Liver (tissue), 8 donors: ENCODE measurements at regions not wholly inside any gene's neighbourhood (a gene's known extent, or its start where the extent isn't known, plus 50 kb on each side); places are given as distances from the start of the nearest gene placed in this dataset.

Experiments used
- DNase-seq: peaks from one replicate; pipeline ENCODE4 v3.0.0-alpha.2; 2017; ENCODE audit warnings: low spot score
- H3K27ac ChIP-seq, 2 donors: one replicate each; pipeline ENCODE4 v1.7.0; 2013; ENCODE audit warnings: inconsistent platforms in 2 of 2, low read length in 2 of 2, control low read depth in 1 of 2, low read depth in 1 of 2, mild to moderate bottlenecking in 1 of 2
- H3K27me3 ChIP-seq, 4 donors: one replicate each; pipeline versions ENCODE4 v1.6.1 to v1.7.0; 2013; ENCODE audit warnings: low read length in 3 of 4, inconsistent platforms in 1 of 4, mild to moderate bottlenecking in 1 of 4, moderate library complexity in 1 of 4; ENCODE audit not compliant: control insufficient read depth in 4 of 4, insufficient read depth in 4 of 4
- H3K36me3 ChIP-seq, 4 donors: one replicate each; pipeline versions ENCODE4 v1.6.1 to v1.7.0; 2013; ENCODE audit warnings: low read length in 3 of 4, mild to moderate bottlenecking in 3 of 4, low read depth in 1 of 4, moderate library complexity in 1 of 4; ENCODE audit not compliant: control insufficient read depth in 4 of 4, insufficient read depth in 3 of 4
- H3K4me1 ChIP-seq, 4 donors: one replicate each; pipeline versions ENCODE4 v1.6.1 to v1.7.0; 2013; ENCODE audit warnings: low read length in 3 of 4, mild to moderate bottlenecking in 3 of 4, moderate library complexity in 1 of 4; ENCODE audit not compliant: control insufficient read depth in 4 of 4, insufficient read depth in 4 of 4
- H3K4me3 ChIP-seq, 3 donors: one replicate each; pipeline versions ENCODE4 v1.6.1 to v1.7.0; 2013; ENCODE audit warnings: low read length in 3 of 3, control low read depth in 1 of 3, low read depth in 1 of 3, mild to moderate bottlenecking in 1 of 3
- H3K9ac ChIP-seq, 2 donors: one replicate each; pipeline ENCODE4 v1.7.0; 2013; ENCODE audit warnings: low read length in 2 of 2, mild to moderate bottlenecking in 2 of 2, moderate library complexity in 2 of 2, control low read depth in 1 of 2, low read depth in 1 of 2
- H3K9me3 ChIP-seq, 4 donors: one replicate each; pipeline versions ENCODE4 v1.6.1 to v1.7.0; 2013; ENCODE audit warnings: low read length in 3 of 4; ENCODE audit not compliant: control insufficient read depth in 4 of 4
- ATF3 ChIP-seq: IDR thresholded peaks from 2 replicates; pipeline ENCODE4 v1.6.1; 2016; ENCODE audit warnings: antibody characterized with exemption
- CTCF ChIP-seq: fragments of 150-350 bp; IDR thresholded peaks from 2 replicates; pipeline ENCODE4 v1.5.1; 2017; ENCODE audit warnings: improper control_type of control experiment, low read depth, low read length; ENCODE audit not compliant: missing input control
- EGR1 ChIP-seq, 2 donors: IDR thresholded peaks; 2 replicates each; pipeline ENCODE4 v1.6.1; 2016 to 2018; ENCODE audit warnings: antibody characterized with exemption in 2 of 2, low read depth in 2 of 2
- FOXA1 ChIP-seq: IDR thresholded peaks from 2 replicates; pipeline ENCODE4 v1.6.1; 2016; ENCODE audit warnings: antibody characterized with exemption
- GABPA ChIP-seq, 2 donors: IDR thresholded peaks in 1 of 2; conservative IDR thresholded peaks in 1 of 2; 2 replicates each; pipeline ENCODE4 v1.6.1; 2016; ENCODE audit warnings: antibody characterized with exemption in 2 of 2, mild to moderate bottlenecking in 1 of 2, moderate library complexity in 1 of 2
- HNF4A ChIP-seq, 2 donors: conservative IDR thresholded peaks; 2 replicates each; pipeline ENCODE4 v1.6.1; 2016; ENCODE audit warnings: antibody characterized with exemption in 2 of 2, mild to moderate bottlenecking in 2 of 2
- HNF4G ChIP-seq: IDR thresholded peaks from 2 replicates; pipeline ENCODE4 v1.6.1; 2016; ENCODE audit warnings: antibody characterized with exemption
- JUND ChIP-seq, 2 donors: IDR thresholded peaks; 2 replicates each; pipeline ENCODE4 v1.6.1; 2016; ENCODE audit warnings: antibody characterized with exemption in 2 of 2
- MAX ChIP-seq: IDR thresholded peaks from 2 replicates; pipeline ENCODE4 v1.6.1; 2016; ENCODE audit warnings: antibody characterized with exemption
- NR2F2 ChIP-seq: IDR thresholded peaks from 2 replicates; pipeline ENCODE4 v1.6.1; 2016; ENCODE audit warnings: antibody characterized with exemption
- RAD21 ChIP-seq, 2 donors: IDR thresholded peaks; 2 replicates each; pipeline ENCODE4 v1.6.1; 2016; ENCODE audit warnings: antibody characterized with exemption in 2 of 2, mild to moderate bottlenecking in 2 of 2
- REST ChIP-seq: IDR thresholded peaks from 2 replicates; pipeline ENCODE4 v1.6.1; 2016; ENCODE audit warnings: antibody characterized with exemption, mild to moderate bottlenecking
- RXRA ChIP-seq, 2 donors: IDR thresholded peaks; 2 replicates each; pipeline ENCODE4 v1.6.1; 2017 to 2018; ENCODE audit warnings: antibody characterized with exemption in 2 of 2, mild to moderate bottlenecking in 1 of 2
- SP1 ChIP-seq: IDR thresholded peaks from 2 replicates; pipeline ENCODE4 v1.6.1; 2018; ENCODE audit warnings: antibody characterized with exemption, mild to moderate bottlenecking
- TAF1 ChIP-seq: conservative IDR thresholded peaks from 2 replicates; pipeline ENCODE4 v1.6.1; 2016; ENCODE audit warnings: antibody characterized with exemption, mild to moderate bottlenecking
- ZBTB33 ChIP-seq: IDR thresholded peaks from 2 replicates; pipeline ENCODE4 v1.6.1; 2016; ENCODE audit warnings: antibody characterized with exemption
- WGBS: extraction: QIAGEN DNeasy Blood & Tissue Kit; methylation state at CpG from one replicate; pipeline ENCODE4 v1.1.7; 2013; 5-methylcytosine and 5-hydroxymethylcytosine counted together
- donor health status: healthy.
- donor health status: healthy.
- donor health status: healthy.
- donor health status: healthy.
- donor health status: healthy.

- H3K9me3 ChIP-seq = no peaks in the 10 kb centered on the region
- H3K4me1 ChIP-seq = no peaks in the 10 kb centered on the region
- 93% methylated on average over 6 of the region's 6 CpGs for WGBS
- no peaks in the 10 kb centered on the region for H3K27me3 ChIP-seq
- TF ChIP-seq NR2F2 (no peak), MAX (no peak), GABPA (IDR thresholded peaks at IDR 0.05 in 1 of 2, conservative IDR thresholded peaks at IDR 0.05 in 1 of 2) (no peak), SP1 (no peak), HNF4A (conservative IDR thresholded peaks at IDR 0.05) (no peak), RXRA (IDR thresholded peaks at IDR 0.05) (no peak), FOXA1 (no peak), TAF1 (no peak), HNF4G (no peak), RAD21 (IDR thresholded peaks at IDR 0.05) (no peak)
- H3K9ac ChIP-seq = no peak overlapping the region
- H3K27ac ChIP-seq = no peak overlapping the region
- no peaks in the 10 kb centered on the region for H3K36me3 ChIP-seq
- no peak overlapping the region for H3K4me3 ChIP-seq
- DNase-seq = no peak
Observed at GRCh38 chr12:77357655-77358054, 292.3 kb upstream of the E2F7 start.

GRCh38 chr12:77354766-77355362, 289.5 kb upstream of the E2F7 start:
- no peak overlapping the region for H3K4me3 ChIP-seq
- H3K36me3 ChIP-seq = no peaks in the 10 kb centered on the region
- no peak overlapping the region for H3K9ac ChIP-seq
- H3K27me3 ChIP-seq = no peaks in the 10 kb centered on the region
- WGBS = 70% methylated on average over 2 of the region's 2 CpGs
- TF ChIP-seq HNF4G (no peak), SP1 (no peak), GABPA (IDR thresholded peaks at IDR 0.05 in 1 of 2, conservative IDR thresholded peaks at IDR 0.05 in 1 of 2) (no peak), ZBTB33 (no peak), RXRA (IDR thresholded peaks at IDR 0.05) (no peak), EGR1 (IDR thresholded peaks at IDR 0.05; ENCODE audit: low read depth in 2 of 2) (no peak)
- H3K9me3 ChIP-seq = no peaks in the 10 kb centered on the region
- DNase-seq = no peak
- no peaks in the 10 kb centered on the region for H3K4me1 ChIP-seq
- no peak overlapping the region for H3K27ac ChIP-seq

GRCh38 chr12:77352946-77353345, 287.6 kb upstream of the E2F7 start:
- no peaks in the 10 kb centered on the region for H3K9me3 ChIP-seq
- H3K27ac ChIP-seq = no peak overlapping the region
- WGBS = 74% methylated on average over 1 of the region's 1 CpG
- no peak for DNase-seq
- no peak overlapping the region for H3K9ac ChIP-seq
- H3K4me1 ChIP-seq = no peaks in the 10 kb centered on the region
- no peaks in the 10 kb centered on the region for H3K27me3 ChIP-seq
- H3K36me3 ChIP-seq = no peaks in the 10 kb centered on the region
- TF ChIP-seq HNF4A (conservative IDR thresholded peaks at IDR 0.05) (no peak), ATF3 (no peak), EGR1 (IDR thresholded peaks at IDR 0.05; ENCODE audit: low read depth in 2 of 2) (no peak), REST (no peak), TAF1 (no peak), JUND (IDR thresholded peaks at IDR 0.05) (no peak), HNF4G (no peak), GABPA (IDR thresholded peaks at IDR 0.05 in 1 of 2, conservative IDR thresholded peaks at IDR 0.05 in 1 of 2) (no peak), CTCF (no peak), RAD21 (IDR thresholded peaks at IDR 0.05) (no peak), MAX (no peak)
- no peak overlapping the region for H3K4me3 ChIP-seq
